ENCODE measurements at regions not wholly inside any gene's neighbourhood (a gene's known extent, or its start where the extent isn't known, plus 50 kb on each side); places are given as distances from the start of the nearest gene placed in this dataset.

- intact Hi-C loops (cut with DNase I): no loop called here
- no peak for DNase-seq
Measured at GRCh38 chr7:98565103-98565502, 52.0 kb upstream of the NPTX2 start.

- intact Hi-C loops (cut with DNase I): no loop called here
- DNase-seq: peak in 1 of 42 donors; percentile 2
Measured at GRCh38 chr7:98562871-98563495, 54.1 kb upstream of the NPTX2 start.

GRCh38 chr7:98562381-98562823 is 54.7 kb upstream of the NPTX2 start:
- DNase-seq: peak in 1 of 42 donors; percentile 14

GRCh38 chr7:98559958-98560357 is 57.1 kb upstream of the NPTX2 start:
- intact Hi-C loops (cut with DNase I): no loop called here

More at GRCh38 chr7:98562381-98562823, 54.7 kb upstream of the NPTX2 start:
- intact Hi-C loops (cut with DNase I): no loop called here

GRCh38 chr7:98559219-98559618 is 57.9 kb upstream of the NPTX2 start:
- intact Hi-C loops (cut with DNase I): no loop called here
- no peak for DNase-seq

More at GRCh38 chr7:98559958-98560357, 57.1 kb upstream of the NPTX2 start:
- DNase-seq: no peak

- no peak for DNase-seq
- intact Hi-C loops (cut with DNase I): no loop called here
Measured at GRCh38 chr7:98557538-98558031, 59.5 kb upstream of the NPTX2 start.

GRCh38 chr7:98556288-98556687 is 60.8 kb upstream of the NPTX2 start:
- DNase-seq: no peak
- intact Hi-C loops (cut with DNase I): no loop called here

- intact Hi-C loops (cut with DNase I): no loop called here
- no peak for DNase-seq
Measured at GRCh38 chr7:98555403-98555802, 61.7 kb upstream of the NPTX2 start.

GRCh38 chr7:98553666-98554065 is 63.4 kb upstream of the NPTX2 start:
- DNase-seq: no peak
- intact Hi-C loops (cut with DNase I): no loop called here

GRCh38 chr7:98551611-98552273 is 65.3 kb upstream of the NPTX2 start:
- intact Hi-C loops (cut with DNase I): no loop called here
- no peak for DNase-seq

- no peak for DNase-seq
- intact Hi-C loops (cut with DNase I): no loop called here
Measured at GRCh38 chr7:98548971-98549370, 68.1 kb upstream of the NPTX2 start.

- no peak for DNase-seq
- intact Hi-C loops (cut with DNase I): no loop called here
Measured at GRCh38 chr7:98548370-98548769, 68.7 kb upstream of the NPTX2 start.

- no peak for DNase-seq
- intact Hi-C loops (cut with DNase I): no loop called here
Measured at GRCh38 chr7:98541101-98541500, 76.0 kb upstream of the NPTX2 start.

GRCh38 chr7:98539865-98540264 is 77.2 kb upstream of the NPTX2 start:
- DNase-seq: no peak
- intact Hi-C loops (cut with DNase I): no loop called here

GRCh38 chr7:98536803-98537202 is 80.3 kb upstream of the NPTX2 start:
- DNase-seq: no peak
- intact Hi-C loops (cut with DNase I): no loop called here

- intact Hi-C loops (cut with DNase I): no loop called here
- no peak for DNase-seq
Measured at GRCh38 chr7:98534493-98534892, 82.6 kb upstream of the NPTX2 start.

GRCh38 chr7:98531717-98532116 is 85.4 kb upstream of the NPTX2 start:
- intact Hi-C loops (cut with DNase I): no loop called here
- no peak for DNase-seq

GRCh38 chr7:98528079-98528478 is 89.0 kb upstream of the NPTX2 start:
- no peak for DNase-seq
- intact Hi-C loops (cut with DNase I): no loop called here

GRCh38 chr7:98526059-98526458 is 91.0 kb upstream of the NPTX2 start:
- intact Hi-C loops (cut with DNase I): no loop called here
- DNase-seq: no peak

- DNase-seq: no peak
- intact Hi-C loops (cut with DNase I): no loop called here
Measured at GRCh38 chr7:98521089-98521692, 95.9 kb upstream of the NPTX2 start.

All from head of caudate nucleus (tissue), 42 donors.